Tibial nerve (tissue), 4 donors: ENCODE measurements at regions not wholly inside any gene's neighbourhood (a gene's known extent, or its start where the extent isn't known, plus 50 kb on each side); places are given as distances from the start of the nearest gene placed in this dataset.

Source experiments
- DNase-seq, 2 donors: peaks; one replicate each; pipeline ENCODE4 v3.0.0-alpha.2; 2019; ENCODE audit warnings: low spot score in 2 of 2
- H3K27ac ChIP-seq, 4 donors: fragments of 200-600 bp; sonication (generic) in 3 of 4; one replicate each; pipeline ENCODE4 v1.5.1; 2017 to 2019; ENCODE audit warnings: mild to moderate bottlenecking in 1 of 4
- H3K27me3 ChIP-seq, 2 donors: fragments of 200-600 bp; sonication (generic) in 1 of 2; one replicate each; pipeline versions ENCODE4 v1.5.1 to v1.6.0; 2017 to 2019
- H3K36me3 ChIP-seq, 3 donors: fragments of 200-600 bp; sonication (generic); one replicate each; pipeline ENCODE4 v1.5.1; 2018 to 2019
- H3K4me1 ChIP-seq, 4 donors: fragments of 200-600 bp; sonication (generic) in 3 of 4; one replicate each; pipeline ENCODE4 v1.5.1; 2017 to 2019
- H3K4me3 ChIP-seq, 4 donors: fragments of 200-600 bp; sonication (generic) in 3 of 4; one replicate each; pipeline ENCODE4 v1.5.1; 2017 to 2019; ENCODE audit warnings: mild to moderate bottlenecking in 1 of 4, moderate library complexity in 1 of 4
- H3K9me3 ChIP-seq, 4 donors: fragments of 200-600 bp; sonication (generic) in 3 of 4; one replicate each; pipeline ENCODE4 v1.5.1; 2017 to 2019
- EP300 ChIP-seq, 2 donors: sonication (generic); formaldehyde crosslinking; IDR thresholded peaks; one replicate each; pipeline ENCODE4 v1.6.1; 2017; ENCODE audit warnings: antibody characterized with exemption in 2 of 2, mild to moderate bottlenecking in 1 of 2
- POLR2A ChIP-seq, 2 donors: fragments of 450-650 bp; IDR thresholded peaks; one replicate each; pipeline ENCODE4 v1.6.1; 2017; ENCODE audit warnings: antibody characterized with exemption in 2 of 2, mild to moderate bottlenecking in 2 of 2, moderate library complexity in 2 of 2
- WGBS, 2 donors: methylation state at CpG; one replicate each; pipeline ENCODE4 v1.1.5; 2018; 5-methylcytosine and 5-hydroxymethylcytosine counted together
- TF ChIP-seq, protein P1 (sequence below), 5 experiments: fragments of 200-600 bp in 3 of 5; fragments of 450-650 bp in 2 of 5; sonication (generic) in 3 of 5; IDR thresholded peaks; one replicate each; pipeline ENCODE4 v1.5.1; 2016 to 2019; ENCODE audit warnings: antibody characterized with exemption in 5 of 5, mild to moderate bottlenecking in 3 of 5, moderate library complexity in 2 of 5

DNA sequence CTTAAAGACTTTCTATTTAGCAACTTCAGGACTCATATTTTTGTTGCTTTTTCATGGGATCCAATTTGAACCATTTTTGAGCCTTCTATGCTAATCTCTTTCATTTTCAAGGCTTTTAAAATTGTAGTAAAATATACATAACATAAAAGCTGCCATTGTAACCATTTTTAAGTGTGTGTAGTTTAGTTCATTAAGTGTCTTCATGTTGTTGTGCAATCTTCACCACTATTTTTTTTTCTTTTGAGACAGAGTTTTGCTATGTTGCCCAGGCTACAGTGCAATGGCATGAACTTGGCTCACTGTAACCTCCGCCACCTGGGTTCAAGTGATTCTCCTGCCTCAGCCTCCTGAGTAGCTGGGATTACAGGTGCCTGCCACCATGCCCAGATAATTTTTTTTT lies 451.6 kb downstream of the TMEM114 start:
- H3K9me3 ChIP-seq, result no peaks in the 10 kb centered on the region
- TF ChIP-seq POLR2A (IDR thresholded peaks at IDR 0.05) (no peak), EP300 (IDR thresholded peaks at IDR 0.05) (no peak)
- TF ChIP-seq, protein P1, sequence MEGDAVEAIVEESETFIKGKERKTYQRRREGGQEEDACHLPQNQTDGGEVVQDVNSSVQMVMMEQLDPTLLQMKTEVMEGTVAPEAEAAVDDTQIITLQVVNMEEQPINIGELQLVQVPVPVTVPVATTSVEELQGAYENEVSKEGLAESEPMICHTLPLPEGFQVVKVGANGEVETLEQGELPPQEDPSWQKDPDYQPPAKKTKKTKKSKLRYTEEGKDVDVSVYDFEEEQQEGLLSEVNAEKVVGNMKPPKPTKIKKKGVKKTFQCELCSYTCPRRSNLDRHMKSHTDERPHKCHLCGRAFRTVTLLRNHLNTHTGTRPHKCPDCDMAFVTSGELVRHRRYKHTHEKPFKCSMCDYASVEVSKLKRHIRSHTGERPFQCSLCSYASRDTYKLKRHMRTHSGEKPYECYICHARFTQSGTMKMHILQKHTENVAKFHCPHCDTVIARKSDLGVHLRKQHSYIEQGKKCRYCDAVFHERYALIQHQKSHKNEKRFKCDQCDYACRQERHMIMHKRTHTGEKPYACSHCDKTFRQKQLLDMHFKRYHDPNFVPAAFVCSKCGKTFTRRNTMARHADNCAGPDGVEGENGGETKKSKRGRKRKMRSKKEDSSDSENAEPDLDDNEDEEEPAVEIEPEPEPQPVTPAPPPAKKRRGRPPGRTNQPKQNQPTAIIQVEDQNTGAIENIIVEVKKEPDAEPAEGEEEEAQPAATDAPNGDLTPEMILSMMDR (IDR thresholded peaks at IDR 0.05), result no peak
- 94 to 100% methylated on average over 1 of the region's 1 CpG for WGBS, 2 donors
- no peaks in the 10 kb centered on the region for H3K27me3 ChIP-seq
- no peak overlapping the region for H3K4me3 ChIP-seq
- no peak overlapping the region for H3K27ac ChIP-seq
- no peaks in the 10 kb centered on the region for H3K4me1 ChIP-seq
- no peak for DNase-seq
- H3K36me3 ChIP-seq, result no peaks in the 10 kb centered on the region

DNA sequence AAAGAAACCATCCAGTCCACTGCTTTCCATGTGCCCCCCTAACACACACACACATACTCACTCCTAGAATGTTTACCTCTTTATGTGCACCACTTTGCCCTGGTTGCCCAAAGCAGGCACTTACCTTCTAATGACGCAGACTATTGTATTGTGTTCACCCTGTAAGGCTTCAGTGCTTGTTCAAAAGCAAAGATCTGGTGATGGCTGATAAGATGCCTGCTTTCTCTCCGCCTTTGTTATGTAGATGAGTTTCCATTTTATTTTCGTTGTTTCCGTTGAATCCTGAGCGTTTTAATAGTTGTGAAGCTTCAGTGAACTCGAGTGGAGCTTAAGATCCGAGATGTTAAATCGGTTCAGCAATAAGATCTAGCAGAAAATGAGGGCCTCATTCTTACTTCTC lies 452.7 kb downstream of the TMEM114 start:
- Histone ChIP-seq H3K27ac (no peak overlapping the region), H3K36me3 (no peaks in the 10 kb centered on the region), H3K4me3 (no peak overlapping the region), H3K27me3 (no peaks in the 10 kb centered on the region), H3K4me1 (no peaks in the 10 kb centered on the region), H3K9me3 (no peaks in the 10 kb centered on the region)
- TF ChIP-seq EP300 (IDR thresholded peaks at IDR 0.05) (no peak), POLR2A (IDR thresholded peaks at IDR 0.05) (no peak)
- TF ChIP-seq, protein P1 (IDR thresholded peaks at IDR 0.05), result no peak
- WGBS, 2 donors, result 68 to 74% methylated on average over 8 of the region's 8 CpGs
- DNase-seq, result no peak

DNA sequence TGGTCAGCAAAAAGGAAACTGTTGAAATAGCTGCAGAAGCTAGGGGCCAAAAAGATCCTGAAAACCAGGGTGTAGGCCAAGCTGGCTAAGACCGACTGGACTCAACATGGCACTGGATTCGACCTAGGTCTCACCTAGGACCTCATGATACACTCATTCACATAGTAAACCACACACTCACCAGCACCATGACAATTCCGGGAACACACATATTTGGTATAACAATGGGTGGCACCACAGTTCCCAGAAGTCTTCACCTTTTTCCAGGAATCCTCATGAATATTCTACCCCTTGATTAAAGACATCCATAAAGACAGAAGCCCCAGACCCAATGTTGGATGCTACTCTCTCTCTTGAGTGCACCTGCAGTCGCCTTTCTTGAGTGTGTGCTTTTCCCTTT lies 460.1 kb downstream of the TMEM114 start:
- Histone ChIP-seq H3K9me3 (peaks cover 0 to 4% (median 0%) of the 10 kb centered on the region in 4 donors), H3K36me3 (no peaks in the 10 kb centered on the region), H3K27me3 (no peaks in the 10 kb centered on the region), H3K27ac (no peak overlapping the region), H3K4me3 (no peak overlapping the region), H3K4me1 (no peaks in the 10 kb centered on the region)
- no peak for DNase-seq
- TF ChIP-seq EP300 (IDR thresholded peaks at IDR 0.05), result no peak
- WGBS, 2 donors, result 77 to 82% methylated on average over 4 of the region's 4 CpGs

DNA sequence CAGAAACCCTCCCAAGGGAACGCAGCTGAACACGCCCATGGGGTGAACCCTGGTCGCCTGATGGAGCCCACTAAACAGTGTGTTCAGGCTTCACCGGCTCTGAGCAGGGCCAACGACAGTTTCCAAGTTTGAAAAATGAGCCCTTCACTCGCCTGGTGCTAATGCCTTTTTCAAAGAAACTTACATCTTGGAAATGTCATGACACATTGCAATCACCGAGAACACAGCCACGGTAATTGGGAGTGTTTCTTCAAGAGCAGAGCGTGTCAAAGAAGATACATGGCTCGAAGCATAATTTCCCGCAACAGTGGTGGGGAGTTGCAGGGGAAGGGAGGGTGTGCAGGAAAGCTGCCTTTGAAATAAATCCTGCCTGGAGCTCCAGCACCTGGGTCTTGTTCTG lies 463.2 kb downstream of the TMEM114 start:
- H3K27ac ChIP-seq, result no peak overlapping the region
- no peak for TF ChIP-seq POLR2A (IDR thresholded peaks at IDR 0.05)
- TF ChIP-seq, protein P1 (IDR thresholded peaks at IDR 0.05), result no peak
- TF ChIP-seq EP300 (IDR thresholded peaks at IDR 0.05), result no peak

DNA sequence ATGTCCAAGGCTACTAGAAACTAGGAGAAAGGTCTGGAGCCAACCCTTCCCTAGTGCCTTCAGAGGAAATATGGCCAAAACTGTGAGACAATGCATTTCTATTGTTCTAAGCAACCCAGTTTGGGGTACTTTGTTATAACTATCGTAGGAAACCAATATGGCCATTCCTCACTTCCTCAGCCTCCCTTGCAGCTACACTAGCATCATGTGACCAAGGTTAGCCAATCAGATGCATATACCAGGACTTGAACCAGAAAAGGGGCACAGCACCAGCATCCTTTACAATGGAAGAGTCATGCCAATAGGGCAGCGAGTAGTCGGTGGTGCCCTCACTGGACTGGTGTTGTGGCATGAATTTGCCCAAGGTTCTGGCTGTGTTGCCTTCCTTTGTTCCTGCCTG lies 464.0 kb downstream of the TMEM114 start:
- DNase-seq, result no peak
- Histone ChIP-seq H3K4me1 (no peaks in the 10 kb centered on the region), H3K36me3 (no peaks in the 10 kb centered on the region), H3K27me3 (no peaks in the 10 kb centered on the region), H3K27ac (no peak overlapping the region), H3K4me3 (no peak overlapping the region), H3K9me3 (peaks cover 0 to 4% (median 0%) of the 10 kb centered on the region in 4 donors)
- no peak for TF ChIP-seq EP300 (IDR thresholded peaks at IDR 0.05)
- no peak for TF ChIP-seq POLR2A (IDR thresholded peaks at IDR 0.05)
- TF ChIP-seq, protein P1 (IDR thresholded peaks at IDR 0.05), result no peak
- 90 to 93% methylated on average over 3 of the region's 3 CpGs for WGBS, 2 donors

More for the DNA sequence above, 463.2 kb downstream of the TMEM114 start:
- Histone ChIP-seq H3K9me3 (peaks cover 0 to 4% (median 0%) of the 10 kb centered on the region in 4 donors), H3K4me1 (no peaks in the 10 kb centered on the region), H3K4me3 (no peak overlapping the region), H3K36me3 (no peaks in the 10 kb centered on the region), H3K27me3 (no peaks in the 10 kb centered on the region)
- 61 to 77% methylated on average over 11 of the region's 11 CpGs for WGBS, 2 donors
- no peak for DNase-seq

DNA sequence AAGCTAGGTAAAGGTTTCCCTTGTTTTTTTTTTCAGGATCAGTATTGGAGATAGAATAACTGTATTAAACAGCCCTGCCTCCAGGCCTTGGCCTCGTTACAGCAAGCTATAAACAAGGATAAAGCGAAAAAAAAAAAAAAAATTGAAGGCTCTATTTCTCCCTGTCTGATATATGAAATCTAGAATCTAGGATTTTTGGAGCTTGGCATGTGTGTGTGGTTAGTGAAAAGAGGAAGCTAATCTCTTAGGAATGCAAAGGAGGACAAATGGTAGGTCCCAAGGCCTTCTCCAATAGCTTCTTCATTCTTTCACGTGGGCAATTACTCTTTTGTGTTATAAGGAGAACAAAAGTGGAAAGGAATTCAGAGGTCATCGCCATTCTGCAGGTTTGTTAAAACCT lies 470.3 kb downstream of the TMEM114 start:
- TF ChIP-seq EP300 (IDR thresholded peaks at IDR 0.05), result no peak
- TF ChIP-seq, protein P1 (IDR thresholded peaks at IDR 0.05), result no peak
- no peak for TF ChIP-seq POLR2A (IDR thresholded peaks at IDR 0.05)

More for the DNA sequence above, 470.3 kb downstream of the TMEM114 start:
- H3K27ac ChIP-seq, result no peak overlapping the region
- H3K4me1 ChIP-seq, result no peaks in the 10 kb centered on the region
- no peaks in the 10 kb centered on the region for H3K36me3 ChIP-seq
- no peak overlapping the region for H3K4me3 ChIP-seq
- DNase-seq, result no peak
- 46 to 59% methylated on average over 4 of the region's 4 CpGs for WGBS, 2 donors
- H3K9me3 ChIP-seq, result peaks cover 0 to 4% (median 0%) of the 10 kb centered on the region in 4 donors
- H3K27me3 ChIP-seq, result no peaks in the 10 kb centered on the region
